T-helper 2 cell (primary cell): ENCODE measurements at regions not wholly inside any gene's neighbourhood (a gene's known extent, or its start where the extent isn't known, plus 50 kb on each side); places are given as distances from the start of the nearest gene placed in this dataset.

Experiments used
- DNase-seq, 5 experiments: peaks; one replicate each; pipeline versions ENCODE4 v3.0.0 to v3.0.0-alpha.2; 2012 to 2022

- DNase-seq = no peak
Observed at GRCh38 chr1:119308806-119309205, 59.8 kb upstream of the HAO2 start.

- no peak for DNase-seq
Observed at GRCh38 chr1:119310301-119310700, 58.3 kb upstream of the HAO2 start.

- DNase-seq = no peak
Observed at GRCh38 chr1:119312500-119312899, 56.1 kb upstream of the HAO2 start.

- DNase-seq = no peak
Observed at GRCh38 chr1:119314001-119314796, 54.4 kb upstream of the HAO2 start.

GRCh38 chr1:119316870-119317416 is 51.6 kb upstream of the HAO2 start:
- DNase-seq = no peak

GRCh38 chr1:119318466-119319309 is 49.9 kb upstream of the HAO2 start:
- peak in 1 of 5 experiments; percentile 8 for DNase-seq
